Astrocyte of the spinal cord (primary cell): ENCODE measurements at regions not wholly inside any gene's neighbourhood (a gene's known extent, or its start where the extent isn't known, plus 50 kb on each side); places are given as distances from the start of the nearest gene placed in this dataset.

Source experiments
- DNase-seq: peaks from one replicate; pipeline ENCODE4 v3.0.0; 2011; ENCODE audit warnings: low read depth, low spot score
- H3K4me3 ChIP-seq: 2 replicates; pipeline ENCODE4 v1.5.1; 2011; ENCODE audit warnings: low read depth, mild to moderate bottlenecking, low read length, moderate library complexity
- in situ Hi-C: cut with HindIII; loops from 2 replicates; pipeline ENCODE4 v1.10.0; 2017; ENCODE audit warnings: low sequenced_read_pairs
- TF ChIP-seq, protein P1 (sequence below): IDR thresholded peaks from 2 replicates; pipeline ENCODE4 v1.5.1; 2012; ENCODE audit warnings: low read depth, mild to moderate bottlenecking, low read length, inconsistent platforms

DNA sequence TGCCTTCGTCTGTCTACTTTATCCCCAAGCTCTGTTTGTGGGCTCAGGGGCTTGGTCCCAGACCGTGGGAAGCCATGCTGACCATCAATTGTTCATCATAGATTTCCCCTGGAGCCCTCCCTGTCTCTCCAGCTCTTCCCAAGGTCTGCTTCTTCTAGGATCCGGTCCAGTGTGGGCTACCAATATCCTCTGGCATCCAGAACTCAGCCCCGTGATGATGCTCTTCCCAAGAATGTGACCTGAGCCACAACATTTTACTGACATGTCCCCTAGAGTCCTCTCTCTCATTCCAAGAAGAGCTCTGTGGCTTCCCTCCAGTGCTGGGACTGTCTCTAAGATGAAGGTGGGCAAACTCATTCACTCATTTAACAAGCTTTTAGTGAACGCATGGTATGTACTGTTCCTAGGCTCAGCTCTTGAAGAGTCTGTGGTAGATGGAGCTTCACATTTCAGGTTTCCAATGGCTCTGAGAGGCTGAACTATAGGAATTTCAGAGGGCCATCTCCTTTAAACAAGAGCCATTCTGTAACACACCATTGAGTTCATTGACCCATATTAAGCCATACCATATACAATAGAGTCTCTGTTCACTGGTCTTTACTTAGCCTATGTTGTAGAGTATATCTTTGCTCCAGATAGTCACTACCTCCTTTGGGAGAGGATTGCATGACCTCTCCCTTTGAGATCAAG, 142.0 kb upstream of the APCDD1 start:
- TF ChIP-seq, protein P1, sequence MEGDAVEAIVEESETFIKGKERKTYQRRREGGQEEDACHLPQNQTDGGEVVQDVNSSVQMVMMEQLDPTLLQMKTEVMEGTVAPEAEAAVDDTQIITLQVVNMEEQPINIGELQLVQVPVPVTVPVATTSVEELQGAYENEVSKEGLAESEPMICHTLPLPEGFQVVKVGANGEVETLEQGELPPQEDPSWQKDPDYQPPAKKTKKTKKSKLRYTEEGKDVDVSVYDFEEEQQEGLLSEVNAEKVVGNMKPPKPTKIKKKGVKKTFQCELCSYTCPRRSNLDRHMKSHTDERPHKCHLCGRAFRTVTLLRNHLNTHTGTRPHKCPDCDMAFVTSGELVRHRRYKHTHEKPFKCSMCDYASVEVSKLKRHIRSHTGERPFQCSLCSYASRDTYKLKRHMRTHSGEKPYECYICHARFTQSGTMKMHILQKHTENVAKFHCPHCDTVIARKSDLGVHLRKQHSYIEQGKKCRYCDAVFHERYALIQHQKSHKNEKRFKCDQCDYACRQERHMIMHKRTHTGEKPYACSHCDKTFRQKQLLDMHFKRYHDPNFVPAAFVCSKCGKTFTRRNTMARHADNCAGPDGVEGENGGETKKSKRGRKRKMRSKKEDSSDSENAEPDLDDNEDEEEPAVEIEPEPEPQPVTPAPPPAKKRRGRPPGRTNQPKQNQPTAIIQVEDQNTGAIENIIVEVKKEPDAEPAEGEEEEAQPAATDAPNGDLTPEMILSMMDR = no peak
- in situ Hi-C loops = no loop called here
- no peak overlapping the region for H3K4me3 ChIP-seq
- DNase-seq = no peak

DNA sequence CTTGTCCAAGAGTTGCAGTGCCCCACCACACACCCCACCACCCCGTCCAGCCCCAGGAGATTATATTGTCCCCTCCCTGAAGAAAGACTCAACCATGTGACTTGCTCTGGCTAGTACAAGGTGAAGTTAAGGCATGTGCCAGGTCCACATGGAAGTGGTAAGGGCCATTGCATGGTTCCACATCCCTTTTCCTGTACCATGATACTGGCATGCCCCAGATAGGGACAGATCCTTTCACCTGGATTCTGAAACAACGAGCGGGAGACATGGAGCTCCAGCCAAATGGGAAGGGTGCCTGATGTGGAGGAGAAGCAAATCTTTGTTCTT, 141.5 kb upstream of the APCDD1 start:
- DNase-seq = no peak
- TF ChIP-seq, protein P1 = no peak
- H3K4me3 ChIP-seq = no peak overlapping the region
- in situ Hi-C loops = no loop called here

DNA sequence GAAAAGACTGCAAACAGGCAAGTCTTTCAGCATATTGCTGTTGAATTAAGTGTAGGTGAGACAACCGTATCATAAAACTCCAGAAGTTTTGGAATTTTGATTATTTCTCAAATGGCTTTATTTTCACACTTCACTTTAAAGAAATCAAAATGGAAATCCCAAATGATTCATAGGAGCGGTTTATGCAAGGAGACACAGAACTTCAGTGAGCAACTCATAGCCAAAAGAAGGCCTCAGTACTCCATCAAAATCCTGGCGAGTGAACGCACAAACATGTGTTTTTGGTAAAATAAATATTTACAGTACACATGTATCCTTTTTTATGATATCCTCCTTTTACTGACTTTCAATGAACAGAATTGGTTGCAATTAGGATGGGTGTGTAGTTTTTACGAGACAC, 140.4 kb upstream of the APCDD1 start:
- in situ Hi-C loops = no loop called here

DNA sequence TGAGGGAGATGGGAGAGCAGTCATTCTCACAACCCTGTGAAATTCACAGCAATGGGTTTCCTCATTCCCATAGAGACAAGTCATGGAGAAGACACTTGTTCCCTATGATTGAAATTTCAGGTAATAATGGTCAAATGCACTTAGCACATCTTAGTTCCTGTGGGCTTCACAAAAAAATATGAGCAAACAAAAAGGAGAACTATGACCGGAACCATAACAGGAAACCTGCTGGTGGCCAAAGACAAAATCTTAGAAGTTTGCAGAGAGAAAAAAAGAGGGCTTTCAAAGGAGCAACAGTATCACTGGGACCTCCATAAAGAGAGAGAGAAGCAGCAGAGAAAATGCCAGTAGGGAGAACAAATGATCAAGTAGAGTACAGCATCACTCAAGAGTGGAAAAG, 138.9 kb upstream of the APCDD1 start:
- in situ Hi-C loops = no loop called here
- TF ChIP-seq, protein P1 = no peak
- H3K4me3 ChIP-seq = no peak overlapping the region
- no peak for DNase-seq

More for the DNA sequence above, 140.4 kb upstream of the APCDD1 start:
- DNase-seq = no peak
- TF ChIP-seq, protein P1 = no peak
- H3K4me3 ChIP-seq = no peak overlapping the region

DNA sequence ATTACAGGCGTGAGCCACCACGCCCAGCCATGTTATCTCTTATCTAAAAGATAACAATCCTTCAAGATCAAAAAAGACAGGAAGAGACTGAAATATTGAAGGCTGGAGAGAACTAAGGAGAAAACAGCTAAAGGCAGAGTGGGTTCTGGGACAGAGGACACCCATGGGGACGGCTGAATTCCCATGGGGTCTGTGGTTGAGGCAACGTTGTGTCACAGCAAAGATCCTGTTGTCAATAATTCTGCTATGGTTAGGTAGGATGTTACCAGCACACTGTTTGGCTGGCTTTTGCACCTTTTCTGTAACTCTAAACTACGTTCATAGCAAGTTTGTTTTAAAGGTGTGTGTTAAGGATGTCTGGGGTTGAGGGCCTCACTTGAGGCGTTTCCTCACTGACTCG, 137.7 kb upstream of the APCDD1 start:
- TF ChIP-seq, protein P1 = no peak
- in situ Hi-C loops = no loop called here
- no peak overlapping the region for H3K4me3 ChIP-seq
- no peak for DNase-seq

DNA sequence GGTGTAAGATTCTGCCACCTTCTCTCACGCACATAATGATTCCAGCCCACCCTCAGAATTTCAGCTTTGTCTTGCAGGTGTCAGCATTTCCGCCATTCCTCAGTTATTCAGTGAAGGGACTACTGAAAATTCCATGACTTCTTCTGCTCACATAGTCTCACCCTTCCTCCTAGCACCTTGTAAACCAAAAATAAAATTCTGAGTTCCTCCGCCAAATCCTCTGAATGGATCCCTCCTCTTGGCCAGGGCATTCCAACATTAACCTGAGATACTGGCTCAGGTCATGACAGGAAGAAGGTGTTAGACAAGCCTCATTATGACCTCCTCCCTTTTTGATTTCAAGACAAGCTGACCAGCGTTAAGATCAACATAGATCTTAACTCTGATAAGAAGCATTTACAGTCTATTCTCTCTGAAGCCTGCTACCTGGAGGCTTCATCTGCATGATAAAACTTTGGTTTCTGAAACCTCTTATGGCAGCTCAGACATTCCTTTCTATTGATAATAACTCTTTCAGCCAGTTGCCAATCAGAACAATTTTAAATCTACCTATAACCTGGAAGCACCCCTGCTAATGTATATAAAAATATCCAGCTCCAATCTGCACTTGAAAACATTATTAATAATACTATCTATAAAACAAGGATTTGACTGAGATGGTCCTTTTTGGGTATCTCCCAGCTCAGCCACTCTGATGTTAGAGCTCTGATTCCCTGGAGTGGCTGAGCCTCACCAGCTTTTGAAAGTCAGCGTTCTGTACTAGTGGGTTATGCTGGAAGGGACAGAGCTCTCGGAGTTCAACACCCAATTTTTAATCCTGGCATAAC, 136.4 kb upstream of the APCDD1 start:
- TF ChIP-seq, protein P1 = no peak
- in situ Hi-C loops = no loop called here
- no peak for DNase-seq
- no peak overlapping the region for H3K4me3 ChIP-seq
